Adrenal gland (tissue), 9 donors: ENCODE measurements at regions not wholly inside any gene's neighbourhood (a gene's known extent, or its start where the extent isn't known, plus 50 kb on each side); places are given as distances from the start of the nearest gene placed in this dataset.
"Not testable (repeated sequence)": the region's sequence is repeated elsewhere in the genome, so short reads cannot be mapped to it uniquely, and the experiment has no call there.

Source experiments
- DNase-seq, 7 donors: peaks; one replicate each; pipeline ENCODE4 v3.0.0-alpha.2; 2019 to 2020
- H3K27ac ChIP-seq, 5 donors: fragments of 200-600 bp; sonication (generic) in 4 of 5; 1 replicate in 3 of 5; 2 replicates in 2 of 5; pipeline versions ENCODE4 v1.5.1 to v1.8.0; 2016 to 2020; ENCODE audit warnings: mild to moderate bottlenecking in 1 of 5
- H3K27me3 ChIP-seq: fragments of 200-600 bp; 2 replicates; pipeline ENCODE4 v1.8.0; 2021
- H3K36me3 ChIP-seq, 2 donors: fragments of 200-600 bp; replicated peaks in 1 of 2; 1 replicate in 1 of 2; 2 replicates in 1 of 2; pipeline versions ENCODE4 v1.5.1 to v1.8.0; 2018 to 2022
- H3K4me1 ChIP-seq, 2 donors: fragments of 200-600 bp; replicated peaks in 1 of 2; 1 replicate in 1 of 2; 2 replicates in 1 of 2; pipeline versions ENCODE4 v1.5.1 to v1.8.0; 2018 to 2021
- H3K4me3 ChIP-seq, 4 donors: fragments of 200-600 bp; sonication (generic) in 3 of 4; one replicate each; pipeline ENCODE4 v1.5.1; 2016 to 2018
- H3K9me3 ChIP-seq, 3 donors: fragments of 200-600 bp; sonication (generic) in 1 of 3; replicated peaks in 1 of 3; 1 replicate in 2 of 3; 2 replicates in 1 of 3; pipeline versions ENCODE4 v1.5.1 to v1.8.0; 2016 to 2021
- POLR2A ChIP-seq, 2 donors: fragments of 450-650 bp; IDR thresholded peaks; one replicate each; pipeline ENCODE4 v1.6.1; 2017; ENCODE audit warnings: antibody characterized with exemption in 2 of 2, mild to moderate bottlenecking in 2 of 2, moderate library complexity in 1 of 2
- WGBS, 4 donors: extraction: QIAGEN DNeasy Blood & Tissue Kit in 2 of 4; methylation state at CpG; one replicate each; pipeline versions ENCODE4 v1.1.5 to v1.1.7; 2013 to 2017; 5-methylcytosine and 5-hydroxymethylcytosine counted together
- intact Hi-C, 2 donors: fragments of 100-400 bp; cut with DNase I; formaldehyde crosslinking; loops; one replicate each; pipeline versions ENCODE4 v1.14.1 to v1.15.0; 2022 to 2023
- TF ChIP-seq, protein P1 (sequence below), 6 experiments: fragments of 450-650 bp in 4 of 6; fragments of 200-600 bp in 2 of 6; sonication (generic) in 1 of 6; IDR thresholded peaks; 1 replicate in 5 of 6; 2 replicates in 1 of 6; pipeline versions ENCODE4 v1.5.1 to v1.8.0; 2016 to 2021; ENCODE audit warnings: antibody characterized with exemption in 6 of 6, mild to moderate bottlenecking in 2 of 6, moderate library complexity in 1 of 6
- donor health status: healthy with polysubstance abuse.
- donor health status: Bipolar disorder and iron deficiency.
- donor health status: DM: yes; HTN: yes; CAD: no.
- donor health status: DM: no; HTN: no; CAD: no.
- donor health status: DM: no; HTN: no; CAD: no.

DNA sequence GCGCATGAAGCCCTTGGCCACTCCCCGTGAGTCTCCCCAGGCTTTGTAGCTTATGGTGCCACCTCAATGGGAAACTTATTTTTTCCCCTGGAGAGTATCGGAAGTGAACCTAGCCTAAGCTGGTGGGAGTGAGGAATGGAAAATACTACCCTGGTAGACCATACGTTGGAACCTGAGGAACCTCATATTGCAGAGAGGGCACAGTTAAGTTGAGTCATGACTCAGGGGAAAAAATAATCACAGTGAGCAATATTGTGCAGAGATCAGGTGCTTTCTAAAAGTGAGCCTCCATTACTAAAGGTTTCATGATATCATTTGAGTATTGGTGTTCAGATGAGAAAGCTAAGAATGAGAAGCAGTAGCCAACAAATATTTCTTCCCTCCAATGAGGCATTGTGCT is 360.5 kb upstream of the NT5C1B start:
- no peak for DNase-seq
- H3K36me3 ChIP-seq = no peaks in the 10 kb centered on the region
- intact Hi-C loops = no loop called here
- 78 to 96% (median 87%) methylated on average over 4 of the region's 4 CpGs for WGBS, 4 donors
- H3K27ac ChIP-seq = no peak overlapping the region
- no peaks in the 10 kb centered on the region for H3K9me3 ChIP-seq
- H3K27me3 ChIP-seq = no peaks in the 10 kb centered on the region
- no peak for TF ChIP-seq POLR2A (IDR thresholded peaks at IDR 0.05)
- TF ChIP-seq, protein P1, sequence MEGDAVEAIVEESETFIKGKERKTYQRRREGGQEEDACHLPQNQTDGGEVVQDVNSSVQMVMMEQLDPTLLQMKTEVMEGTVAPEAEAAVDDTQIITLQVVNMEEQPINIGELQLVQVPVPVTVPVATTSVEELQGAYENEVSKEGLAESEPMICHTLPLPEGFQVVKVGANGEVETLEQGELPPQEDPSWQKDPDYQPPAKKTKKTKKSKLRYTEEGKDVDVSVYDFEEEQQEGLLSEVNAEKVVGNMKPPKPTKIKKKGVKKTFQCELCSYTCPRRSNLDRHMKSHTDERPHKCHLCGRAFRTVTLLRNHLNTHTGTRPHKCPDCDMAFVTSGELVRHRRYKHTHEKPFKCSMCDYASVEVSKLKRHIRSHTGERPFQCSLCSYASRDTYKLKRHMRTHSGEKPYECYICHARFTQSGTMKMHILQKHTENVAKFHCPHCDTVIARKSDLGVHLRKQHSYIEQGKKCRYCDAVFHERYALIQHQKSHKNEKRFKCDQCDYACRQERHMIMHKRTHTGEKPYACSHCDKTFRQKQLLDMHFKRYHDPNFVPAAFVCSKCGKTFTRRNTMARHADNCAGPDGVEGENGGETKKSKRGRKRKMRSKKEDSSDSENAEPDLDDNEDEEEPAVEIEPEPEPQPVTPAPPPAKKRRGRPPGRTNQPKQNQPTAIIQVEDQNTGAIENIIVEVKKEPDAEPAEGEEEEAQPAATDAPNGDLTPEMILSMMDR (IDR thresholded peaks at IDR 0.05) = no peak
- peaks cover 0 to 10% of the 10 kb centered on the region in 2 donors for H3K4me1 ChIP-seq
- no peak overlapping the region for H3K4me3 ChIP-seq

DNA sequence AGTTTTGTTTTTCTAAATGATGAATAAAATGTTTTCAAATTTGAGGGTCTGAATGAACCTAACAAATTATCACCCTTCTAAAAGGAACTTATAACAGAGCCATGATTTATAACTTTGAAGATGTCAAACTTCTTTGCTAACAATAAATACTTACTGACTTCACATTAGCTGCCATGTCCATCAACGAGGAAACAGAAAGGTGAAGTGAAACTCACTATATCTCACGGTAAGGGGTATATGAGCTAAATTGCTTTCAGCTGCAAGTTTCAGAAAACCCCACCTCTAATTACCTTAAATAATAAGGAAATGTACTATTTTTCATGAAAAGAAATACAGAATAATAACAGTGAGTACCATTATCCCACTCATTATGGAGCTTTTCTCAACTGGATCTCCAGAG is 350.8 kb upstream of the NT5C1B start:
- H3K9me3 ChIP-seq = no peaks in the 10 kb centered on the region
- no peak overlapping the region for H3K4me3 ChIP-seq
- DNase-seq = no peak
- TF ChIP-seq, protein P1 (IDR thresholded peaks at IDR 0.05) = no peak
- TF ChIP-seq POLR2A (IDR thresholded peaks at IDR 0.05) = no peak
- H3K27me3 ChIP-seq = no peaks in the 10 kb centered on the region
- WGBS, 4 donors = 72 to 81% (median 77%) methylated on average over 2 of the region's 2 CpGs
- no peak overlapping the region for H3K27ac ChIP-seq
- no peaks in the 10 kb centered on the region for H3K36me3 ChIP-seq
- no peaks in the 10 kb centered on the region for H3K4me1 ChIP-seq
- intact Hi-C loops = no loop called here

DNA sequence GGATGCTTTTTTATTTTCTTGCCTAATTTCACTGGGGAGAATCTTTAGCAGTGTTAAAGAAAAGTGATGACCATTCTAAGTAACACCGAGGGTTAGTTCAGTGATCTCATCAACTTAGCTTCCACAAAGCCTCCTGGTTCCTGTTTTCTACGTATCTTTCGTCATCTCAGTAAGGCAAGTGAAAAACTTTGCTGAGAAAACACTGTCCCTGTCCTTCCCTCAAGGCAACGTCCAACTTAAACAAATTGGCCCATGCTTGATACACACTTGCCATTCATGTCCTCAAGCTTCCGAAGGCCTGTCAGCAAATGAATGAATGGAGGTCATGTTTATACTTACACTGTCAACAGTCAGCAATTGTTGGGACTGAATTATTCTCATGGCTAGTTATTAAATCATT is 350.4 kb upstream of the NT5C1B start:
- H3K27ac ChIP-seq, H3K4me3 ChIP-seq, intact Hi-C loops, DNase-seq, H3K27me3 ChIP-seq, H3K36me3 ChIP-seq, H3K9me3 ChIP-seq, H3K4me1 ChIP-seq: not testable (repeated sequence)
- WGBS, 4 donors = 72 to 83% (median 72%) methylated on average over 3 to 5 of the region's 5 CpGs

DNA sequence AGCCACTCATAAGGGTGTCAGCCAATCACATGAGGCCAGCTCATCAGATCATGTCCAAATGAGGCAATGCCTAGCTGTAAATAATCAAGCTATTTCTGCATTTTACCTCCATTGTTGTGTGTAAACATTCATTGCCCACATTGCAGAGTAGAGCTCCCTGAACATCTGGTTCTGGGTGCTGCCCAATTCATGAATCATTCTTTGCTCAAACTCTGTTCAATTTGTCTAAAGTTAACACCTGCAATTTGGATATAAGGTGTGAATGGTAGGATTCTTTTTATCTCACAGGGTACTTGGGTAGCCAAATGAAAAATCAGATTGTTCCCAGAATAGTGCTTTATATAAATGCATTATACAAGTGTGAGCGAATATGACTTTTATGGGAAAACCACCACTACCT is 345.5 kb upstream of the NT5C1B start:
- 94 to 100% (median 99%) methylated on average over 1 of the region's 1 CpG for WGBS, 4 donors
- no peaks in the 10 kb centered on the region for H3K4me1 ChIP-seq
- H3K4me3 ChIP-seq = no peak overlapping the region
- H3K36me3 ChIP-seq = no peaks in the 10 kb centered on the region
- TF ChIP-seq POLR2A (IDR thresholded peaks at IDR 0.05) = no peak
- TF ChIP-seq, protein P1 (IDR thresholded peaks at IDR 0.05) = no peak
- H3K27ac ChIP-seq = no peak overlapping the region
- intact Hi-C loops = no loop called here
- no peaks in the 10 kb centered on the region for H3K27me3 ChIP-seq
- no peak for DNase-seq
- H3K9me3 ChIP-seq = no peaks in the 10 kb centered on the region

DNA sequence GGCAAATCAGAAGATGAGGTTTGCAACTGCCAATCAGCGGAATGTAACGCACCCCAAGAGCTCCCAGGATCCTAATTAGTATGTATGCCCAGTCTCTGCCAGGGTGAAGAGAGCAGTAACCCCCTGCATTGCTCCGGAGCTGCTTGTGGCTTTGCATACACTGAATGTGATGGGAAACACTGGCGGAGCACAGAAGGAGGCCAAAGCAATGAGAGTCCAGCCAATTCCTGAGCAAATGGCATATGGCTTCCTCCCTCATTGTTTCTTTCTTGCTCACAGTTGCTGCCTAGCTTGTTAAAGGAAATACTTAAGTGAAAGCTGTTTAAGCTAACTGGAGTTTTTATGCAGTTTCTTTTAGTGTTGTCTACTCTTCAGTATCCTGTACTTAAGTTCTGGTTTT is 343.5 kb upstream of the NT5C1B start:
- DNase-seq = no peak
- Histone ChIP-seq H3K9me3 (no peaks in the 10 kb centered on the region), H3K36me3 (no peaks in the 10 kb centered on the region), H3K4me3 (no peak overlapping the region), H3K27me3 (no peaks in the 10 kb centered on the region), H3K4me1 (no peaks in the 10 kb centered on the region), H3K27ac (no peak overlapping the region)
- 75 to 89% (median 77%) methylated on average over 4 of the region's 4 CpGs for WGBS, 4 donors
- intact Hi-C loops = no loop called here
- TF ChIP-seq, protein P1 (IDR thresholded peaks at IDR 0.05) = no peak
- no peak for TF ChIP-seq POLR2A (IDR thresholded peaks at IDR 0.05)
